ENCODE measurements at regions not wholly inside any gene's neighbourhood (a gene's known extent, or its start where the extent isn't known, plus 50 kb on each side); places are given as distances from the start of the nearest gene placed in this dataset.

GRCh38 chr15:88324741-88325065, 68.2 kb upstream of the NTRK3 start:
- no peak for DNase-seq

DNA sequence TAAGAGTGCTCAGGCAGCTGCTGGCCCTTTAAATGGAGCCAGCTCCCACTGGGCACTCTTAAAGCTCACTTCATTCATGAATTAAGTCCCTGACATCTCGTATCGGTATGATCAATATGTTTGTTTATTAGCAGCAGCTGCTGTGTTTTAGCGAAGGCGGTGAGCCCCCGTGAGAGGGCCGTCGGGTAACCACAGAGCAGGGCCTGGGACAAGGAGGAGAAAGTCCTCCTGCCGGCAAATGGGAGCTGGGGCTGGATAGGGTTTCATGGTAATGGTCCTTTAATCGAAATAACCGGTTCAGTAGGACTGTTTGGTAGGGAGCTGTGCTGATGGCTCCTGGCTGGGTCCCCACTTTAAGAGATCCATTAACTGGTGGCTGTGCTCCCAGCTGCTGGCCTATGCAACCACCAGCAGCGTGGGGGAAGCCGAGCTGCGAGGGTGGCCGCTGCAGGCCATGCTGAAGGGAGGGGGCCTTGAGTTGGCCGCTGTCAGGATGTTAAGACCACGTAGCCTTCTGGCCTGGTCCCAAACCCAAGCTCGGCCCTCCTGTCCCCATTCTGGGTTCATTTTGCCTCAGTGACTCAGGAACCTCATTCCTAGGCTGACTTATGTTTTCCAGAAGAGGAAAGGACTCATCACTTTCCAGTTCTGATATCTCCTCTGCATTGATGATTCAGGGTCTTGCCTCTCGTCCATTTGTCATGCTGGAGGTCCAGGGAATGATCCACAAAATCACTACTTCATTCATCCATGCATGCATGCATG, 67.6 kb upstream of the NTRK3 start:
- Histone ChIP-seq H4K12ac (ENCODE audit: low read depth, low read length) (no peak overlapping the region), H3K14ac (ENCODE audit: low read length) (no peak overlapping the region), H2BK12ac (ENCODE audit: low read length) (no peak overlapping the region), H3K27ac (ENCODE audit: low read depth, low read length) (no peak overlapping the region), H3K23ac (ENCODE audit: low read length) (no peak overlapping the region), H3K9me3 (ENCODE audit: insufficient read depth, low read depth, low read length) (peaks cover 1% of the 10 kb centered on the region), H2AFZ (ENCODE audit: insufficient read depth, low read length, poor library complexity) (no peak overlapping the region), H4K91ac (ENCODE audit: low read depth, low read length) (no peak overlapping the region), H4K8ac (ENCODE audit: low read depth, low read length) (no peak overlapping the region), H3K4me3 (ENCODE audit: low read depth, low read length) (no peak overlapping the region), H3K36me3 (ENCODE audit: control insufficient read depth in 1 of 2, insufficient read depth in 2 of 2, low read length in 2 of 2) (no peaks in the 10 kb centered on the region), H3K18ac (ENCODE audit: low read length) (no peak overlapping the region), H3K27me3 (ENCODE audit: insufficient read depth, low read length) (no peaks in the 10 kb centered on the region), H3K79me1 (ENCODE audit: low read length) (no peaks in the 10 kb centered on the region), H3K4ac (ENCODE audit: low read depth, low read length) (no peak overlapping the region), H2AK5ac (ENCODE audit: low read length) (no peak overlapping the region), H3K4me1 (ENCODE audit: control insufficient read depth in 1 of 2, insufficient read depth in 2 of 2, low read length in 2 of 2) (no peaks in the 10 kb centered on the region), H2BK120ac (ENCODE audit: insufficient read depth, low read length, poor library complexity) (no peak overlapping the region), H3K79me2 (ENCODE audit: control insufficient read depth, insufficient read depth, low read length, poor library complexity) (no peaks in the 10 kb centered on the region), H2BK5ac (ENCODE audit: low read depth, low read length, poor library complexity) (no peak overlapping the region), H3K9ac (ENCODE audit: low read length) (no peak overlapping the region), H3K4me2 (ENCODE audit: low read length) (no peak overlapping the region)
- WGBS (ENCODE audit: extremely low coverage, insufficient coverage, insufficient read length), result no CpG with 5 or more reads among the region's 18 CpGs
- no peak for DNase-seq

More at GRCh38 chr15:88324741-88325065, 68.2 kb upstream of the NTRK3 start:
- Histone ChIP-seq H3K18ac (ENCODE audit: low read length) (no peak overlapping the region), H3K23ac (ENCODE audit: low read length) (no peak overlapping the region), H2BK12ac (ENCODE audit: low read length) (no peak overlapping the region), H3K79me1 (ENCODE audit: low read length) (no peaks in the 10 kb centered on the region), H3K14ac (ENCODE audit: low read length) (no peak overlapping the region), H3K36me3 (ENCODE audit: control insufficient read depth in 1 of 2, insufficient read depth in 2 of 2, low read length in 2 of 2) (no peaks in the 10 kb centered on the region), H3K79me2 (ENCODE audit: control insufficient read depth, insufficient read depth, low read length, poor library complexity) (no peaks in the 10 kb centered on the region), H4K8ac (ENCODE audit: low read depth, low read length) (no peak overlapping the region), H3K27ac (ENCODE audit: low read depth, low read length) (no peak overlapping the region), H3K9ac (ENCODE audit: low read length) (no peak overlapping the region), H3K4ac (ENCODE audit: low read depth, low read length) (no peak overlapping the region), H3K27me3 (ENCODE audit: insufficient read depth, low read length) (no peaks in the 10 kb centered on the region), H2AFZ (ENCODE audit: insufficient read depth, low read length, poor library complexity) (no peak overlapping the region), H2AK5ac (ENCODE audit: low read length) (no peak overlapping the region), H2BK120ac (ENCODE audit: insufficient read depth, low read length, poor library complexity) (no peak overlapping the region), H4K91ac (ENCODE audit: low read depth, low read length) (no peak overlapping the region), H3K9me3 (ENCODE audit: insufficient read depth, low read depth, low read length) (peaks cover 1% of the 10 kb centered on the region), H2BK5ac (ENCODE audit: low read depth, low read length, poor library complexity) (no peak overlapping the region), H3K4me2 (ENCODE audit: low read length) (no peak overlapping the region), H3K4me3 (ENCODE audit: low read depth, low read length) (no peak overlapping the region), H4K12ac (ENCODE audit: low read depth, low read length) (no peak overlapping the region), H3K4me1 (ENCODE audit: control insufficient read depth in 1 of 2, insufficient read depth in 2 of 2, low read length in 2 of 2) (no peaks in the 10 kb centered on the region)
- no CpG with 5 or more reads among the region's 1 CpG for WGBS (ENCODE audit: extremely low coverage, insufficient coverage, insufficient read length)

DNA sequence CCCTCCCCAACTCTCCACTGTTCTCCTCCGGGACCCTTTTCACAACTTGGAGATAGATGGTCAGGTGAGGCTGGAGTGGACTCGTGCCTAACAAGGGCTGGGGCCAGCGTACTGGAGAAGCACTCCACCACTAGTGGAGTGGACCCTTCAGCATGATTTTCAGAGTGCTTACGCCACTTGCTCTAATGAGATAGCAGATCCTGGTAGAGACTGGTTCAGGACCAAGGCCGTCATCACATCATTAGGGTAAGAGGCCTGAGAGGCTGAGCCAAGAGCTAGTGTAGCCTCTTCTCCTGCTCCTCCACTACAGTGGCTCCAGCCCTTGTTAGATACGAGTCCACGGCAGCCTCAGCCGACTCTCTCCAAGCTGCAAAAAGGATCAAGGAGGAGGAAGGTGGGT, 66.9 kb upstream of the NTRK3 start:
- Histone ChIP-seq H3K14ac (ENCODE audit: low read length) (no peak overlapping the region), H3K18ac (ENCODE audit: low read length) (no peak overlapping the region), H3K27me3 (ENCODE audit: insufficient read depth, low read length) (no peaks in the 10 kb centered on the region), H3K27ac (ENCODE audit: low read depth, low read length) (no peak overlapping the region), H4K8ac (ENCODE audit: low read depth, low read length) (no peak overlapping the region), H3K4me2 (ENCODE audit: low read length) (no peak overlapping the region), H3K4ac (ENCODE audit: low read depth, low read length) (no peak overlapping the region), H3K4me1 (ENCODE audit: control insufficient read depth in 1 of 2, insufficient read depth in 2 of 2, low read length in 2 of 2) (no peaks in the 10 kb centered on the region), H3K36me3 (ENCODE audit: control insufficient read depth in 1 of 2, insufficient read depth in 2 of 2, low read length in 2 of 2) (no peaks in the 10 kb centered on the region), H2AK5ac (ENCODE audit: low read length) (no peak overlapping the region), H3K9me3 (ENCODE audit: insufficient read depth, low read depth, low read length) (peaks cover 1% of the 10 kb centered on the region), H3K23ac (ENCODE audit: low read length) (no peak overlapping the region), H3K9ac (ENCODE audit: low read length) (no peak overlapping the region), H4K91ac (ENCODE audit: low read depth, low read length) (no peak overlapping the region), H3K79me2 (ENCODE audit: control insufficient read depth, insufficient read depth, low read length, poor library complexity) (no peaks in the 10 kb centered on the region), H2AFZ (ENCODE audit: insufficient read depth, low read length, poor library complexity) (no peak overlapping the region), H2BK120ac (ENCODE audit: insufficient read depth, low read length, poor library complexity) (no peak overlapping the region), H4K12ac (ENCODE audit: low read depth, low read length) (no peak overlapping the region), H2BK5ac (ENCODE audit: low read depth, low read length, poor library complexity) (no peak overlapping the region), H3K79me1 (ENCODE audit: low read length) (no peaks in the 10 kb centered on the region), H2BK12ac (ENCODE audit: low read length) (no peak overlapping the region), H3K4me3 (ENCODE audit: low read depth, low read length) (no peak overlapping the region)
- WGBS (ENCODE audit: extremely low coverage, insufficient coverage, insufficient read length), result no CpG with 5 or more reads among the region's 8 CpGs
- DNase-seq, result no peak

DNA sequence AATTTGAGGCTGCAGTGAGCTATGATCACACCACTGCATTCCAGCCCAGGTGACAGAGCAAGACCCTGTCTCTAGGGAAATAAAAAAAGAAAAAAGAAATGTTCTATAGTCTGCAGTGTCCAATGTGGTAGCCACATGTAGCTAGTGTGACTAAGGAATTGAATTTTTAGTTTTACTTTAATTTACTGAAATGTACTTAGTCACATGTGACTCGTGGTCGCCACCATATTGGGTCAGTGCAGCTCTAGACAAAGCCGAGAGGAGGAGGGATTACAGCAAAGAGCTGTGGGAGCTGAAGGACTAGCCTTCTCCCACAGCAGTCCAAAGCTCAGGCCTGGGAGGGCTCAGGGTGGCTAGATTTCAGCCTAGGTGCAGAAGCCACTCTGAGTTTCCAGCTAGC, 65.9 kb upstream of the NTRK3 start:
- no peak overlapping the region for H2BK12ac ChIP-seq (ENCODE audit: low read length)
- no peak overlapping the region for H3K14ac ChIP-seq (ENCODE audit: low read length)
- H3K27ac ChIP-seq (ENCODE audit: low read depth, low read length), result no peak overlapping the region
- H3K4me1 ChIP-seq (ENCODE audit: control insufficient read depth in 1 of 2, insufficient read depth in 2 of 2, low read length in 2 of 2), result no peaks in the 10 kb centered on the region
- H3K79me1 ChIP-seq (ENCODE audit: low read length), result no peaks in the 10 kb centered on the region
- H3K27me3 ChIP-seq (ENCODE audit: insufficient read depth, low read length), result no peaks in the 10 kb centered on the region
- H3K18ac ChIP-seq (ENCODE audit: low read length), result no peak overlapping the region
- DNase-seq, result no peak
- no peak overlapping the region for H2AK5ac ChIP-seq (ENCODE audit: low read length)
- no peak overlapping the region for H3K4me2 ChIP-seq (ENCODE audit: low read length)
- H3K79me2 ChIP-seq (ENCODE audit: control insufficient read depth, insufficient read depth, low read length, poor library complexity), result no peaks in the 10 kb centered on the region
- H3K4ac ChIP-seq (ENCODE audit: low read depth, low read length), result no peak overlapping the region
- H2BK120ac ChIP-seq (ENCODE audit: insufficient read depth, low read length, poor library complexity), result no peak overlapping the region
- peaks cover 1% of the 10 kb centered on the region for H3K9me3 ChIP-seq (ENCODE audit: insufficient read depth, low read depth, low read length)
- no peak overlapping the region for H2AFZ ChIP-seq (ENCODE audit: insufficient read depth, low read length, poor library complexity)
- H3K4me3 ChIP-seq (ENCODE audit: low read depth, low read length), result no peak overlapping the region
- no peak overlapping the region for H3K9ac ChIP-seq (ENCODE audit: low read length)
- H4K91ac ChIP-seq (ENCODE audit: low read depth, low read length), result no peak overlapping the region
- no peak overlapping the region for H3K23ac ChIP-seq (ENCODE audit: low read length)
- no peak overlapping the region for H4K12ac ChIP-seq (ENCODE audit: low read depth, low read length)
- H3K36me3 ChIP-seq (ENCODE audit: control insufficient read depth in 1 of 2, insufficient read depth in 2 of 2, low read length in 2 of 2), result no peaks in the 10 kb centered on the region
- no peak overlapping the region for H2BK5ac ChIP-seq (ENCODE audit: low read depth, low read length, poor library complexity)
- no CpG with 5 or more reads among the region's 3 CpGs for WGBS (ENCODE audit: extremely low coverage, insufficient coverage, insufficient read length)
- no peak overlapping the region for H4K8ac ChIP-seq (ENCODE audit: low read depth, low read length)

Measured in trophoblast cell (in vitro differentiated cells and primary cell).